ENCODE measurements at regions not wholly inside any gene's neighbourhood (a gene's known extent, or its start where the extent isn't known, plus 50 kb on each side); places are given as distances from the start of the nearest gene placed in this dataset.

- TF ChIP-seq CTCF (IDR thresholded peaks at IDR 0.05): no peak
- no peak for TF ChIP-seq POLR2AphosphoS5 (IDR thresholded peaks at IDR 0.05)
These were observed 93.8 kb upstream of the SVIL start for GRCh38 chr10:29728541-29729049.
